DMS53 (cell line): ENCODE measurements at regions not wholly inside any gene's neighbourhood (a gene's known extent, or its start where the extent isn't known, plus 50 kb on each side); places are given as distances from the start of the nearest gene placed in this dataset.
A peak's percentile ranks its signal among the peaks of the same experiment; 100 is the strongest.

Source experiments
- DNase-seq: peaks from one replicate; lab custom pipeline; 2025; lab: John Stamatoyannopoulos, UW

GRCh38 chr5:9922719-9923118, 292.6 kb upstream of the TAS2R1 start:
- DNase-seq: peak; percentile 30

- no peak for DNase-seq
Observed at GRCh38 chr5:9920697-9921096, 290.5 kb upstream of the TAS2R1 start.

- DNase-seq: no peak
Observed at GRCh38 chr5:9919306-9920030, 289.3 kb upstream of the TAS2R1 start.

GRCh38 chr5:9905661-9906060, 275.5 kb upstream of the TAS2R1 start:
- no peak for DNase-seq

GRCh38 chr5:9903801-9904200, 273.6 kb upstream of the TAS2R1 start:
- peak; percentile 97 for DNase-seq

GRCh38 chr5:9898319-9898718, 268.2 kb upstream of the TAS2R1 start:
- peak; percentile 75 for DNase-seq

GRCh38 chr5:9895302-9895645, 265.1 kb upstream of the TAS2R1 start:
- no peak for DNase-seq

- DNase-seq: peak; percentile 16
Observed at GRCh38 chr5:9894571-9895301, 264.6 kb upstream of the TAS2R1 start.

GRCh38 chr5:9892696-9893095, 262.5 kb upstream of the TAS2R1 start:
- DNase-seq: no peak

- no peak for DNase-seq
Observed at GRCh38 chr5:9889511-9889910, 259.4 kb upstream of the TAS2R1 start.

GRCh38 chr5:9888501-9888901, 258.4 kb upstream of the TAS2R1 start:
- DNase-seq: peak; percentile 8

- DNase-seq: no peak
Observed at GRCh38 chr5:9885164-9885563, 255.0 kb upstream of the TAS2R1 start.

GRCh38 chr5:9878206-9878605, 248.1 kb upstream of the TAS2R1 start:
- DNase-seq: no peak

- peak; percentile 50 for DNase-seq
Observed at GRCh38 chr5:9877488-9877887, 247.3 kb upstream of the TAS2R1 start.

GRCh38 chr5:9876451-9876850, 246.3 kb upstream of the TAS2R1 start:
- no peak for DNase-seq

- DNase-seq: no peak
Observed at GRCh38 chr5:9869616-9870288, 239.6 kb upstream of the TAS2R1 start.

- peak; percentile 29 for DNase-seq
Observed at GRCh38 chr5:9865574-9865973, 235.4 kb upstream of the TAS2R1 start.

- no peak for DNase-seq
Observed at GRCh38 chr5:9864791-9865190, 234.6 kb upstream of the TAS2R1 start.

- no peak for DNase-seq
Observed at GRCh38 chr5:9863486-9863885, 233.3 kb upstream of the TAS2R1 start.

- DNase-seq: no peak
Observed at GRCh38 chr5:9861666-9862256, 231.6 kb upstream of the TAS2R1 start.

GRCh38 chr5:9859808-9860207, 229.7 kb upstream of the TAS2R1 start:
- no peak for DNase-seq

GRCh38 chr5:9858043-9858442, 227.9 kb upstream of the TAS2R1 start:
- no peak for DNase-seq

- peak; percentile 18 for DNase-seq
Observed at GRCh38 chr5:9853309-9853708, 223.2 kb upstream of the TAS2R1 start.
